DMS 273 (cell line): ENCODE measurements at regions not wholly inside any gene's neighbourhood (a gene's known extent, or its start where the extent isn't known, plus 50 kb on each side); places are given as distances from the start of the nearest gene placed in this dataset.

Experiments used
- DNase-seq: peaks from one replicate; lab custom pipeline; 2025; ENCODE audit not compliant: unreplicated experiment; lab: John Stamatoyannopoulos, UW

DNA sequence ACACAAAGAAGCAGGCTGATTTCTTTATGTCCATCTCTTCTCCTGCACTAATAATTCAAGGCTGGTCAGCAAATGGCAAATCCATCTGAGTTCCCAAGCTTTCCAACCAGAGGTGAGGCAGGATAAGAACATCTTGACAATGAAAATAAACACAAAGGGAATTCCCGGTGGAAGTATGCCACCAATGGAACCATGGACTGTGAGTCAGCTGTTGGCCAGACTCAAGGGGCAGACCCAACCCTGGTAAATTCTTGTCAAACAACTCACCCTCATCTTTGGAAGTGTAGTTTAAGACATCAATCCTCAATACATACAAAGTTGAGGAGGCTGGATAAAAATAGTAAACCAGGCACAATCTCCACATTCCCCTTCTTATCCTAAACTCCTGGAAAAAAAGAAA is 74.3 kb upstream of the CES5A start:
- no peak for DNase-seq

DNA sequence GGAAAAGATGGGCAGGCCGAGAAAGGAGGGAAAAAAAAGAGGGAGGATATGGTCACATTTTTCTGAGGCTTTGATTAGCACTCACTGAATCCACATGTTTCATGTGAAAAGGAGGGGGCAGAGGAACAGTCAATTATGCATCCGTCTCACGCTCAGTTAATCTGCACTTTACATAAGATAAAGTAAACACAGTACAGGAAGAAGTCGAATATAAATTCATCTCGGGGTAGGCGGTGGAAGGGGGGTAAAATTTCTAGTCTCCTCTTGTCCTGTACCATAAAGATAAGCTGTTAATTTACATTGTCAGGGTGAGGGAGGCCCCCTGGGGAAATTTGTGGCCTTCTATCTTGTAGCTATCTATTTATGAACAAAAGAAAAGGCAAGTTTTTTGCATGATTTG is 73.1 kb upstream of the CES5A start:
- no peak for DNase-seq

DNA sequence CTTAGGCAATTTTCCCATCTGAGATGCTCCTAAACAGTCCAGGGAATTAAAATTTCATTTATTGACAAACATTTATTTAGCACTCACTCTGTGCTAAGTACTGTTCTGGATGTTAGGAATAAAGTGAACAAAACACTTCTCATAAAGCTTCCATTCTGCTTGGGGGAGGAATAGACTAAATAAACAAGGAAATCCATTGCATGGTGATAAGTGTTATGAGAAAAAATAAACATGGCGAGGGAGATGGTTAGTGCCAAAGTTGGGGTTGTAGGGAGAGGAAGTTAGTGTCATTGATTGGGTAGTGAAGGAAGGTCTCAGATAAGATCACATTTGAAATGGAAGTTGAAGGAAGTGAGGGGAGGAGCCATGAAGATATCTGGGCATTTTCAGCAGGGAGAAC is 72.2 kb upstream of the CES5A start:
- DNase-seq, result no peak

DNA sequence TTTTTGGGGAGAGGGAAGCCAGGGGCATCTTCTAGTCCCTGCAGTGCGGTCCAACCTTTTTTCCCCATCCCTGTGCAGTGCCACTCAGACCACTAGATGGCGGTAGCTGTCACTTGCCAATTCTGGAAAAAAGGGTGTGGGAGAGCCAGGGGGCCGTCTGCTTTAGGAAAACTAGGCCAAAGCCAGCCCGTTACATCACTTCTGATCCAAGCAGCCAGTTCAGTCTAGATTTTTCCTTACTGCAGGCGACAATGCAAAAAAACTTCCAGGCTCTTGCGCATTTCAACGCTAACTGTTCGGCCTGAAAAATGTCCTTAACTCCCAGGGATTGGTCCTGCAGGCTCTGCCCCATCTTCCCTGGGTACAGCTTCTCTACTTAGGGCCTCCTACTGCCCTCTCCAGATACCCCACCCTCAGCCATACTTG is 69.2 kb upstream of the CES5A start:
- DNase-seq, result peak; percentile 90

DNA sequence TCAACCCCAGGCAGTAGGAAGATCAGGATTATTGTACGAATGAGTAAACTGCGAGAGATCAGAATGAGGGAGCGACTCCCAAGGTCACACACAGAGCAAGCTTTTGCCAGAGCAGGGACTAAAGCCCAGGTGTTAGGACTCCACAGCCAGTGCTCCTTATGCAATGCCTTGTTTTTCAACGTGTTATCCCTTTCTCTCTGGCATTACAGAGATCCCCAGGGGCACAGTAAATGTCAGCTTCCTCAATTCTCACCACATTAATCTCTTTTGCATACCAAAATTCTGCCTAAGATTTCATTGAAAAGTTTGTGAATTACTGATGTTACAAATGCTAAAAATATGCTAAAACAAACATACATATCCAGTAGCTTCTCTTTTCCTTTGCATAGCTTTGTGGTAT is 68.1 kb upstream of the CES5A start:
- no peak for DNase-seq

DNA sequence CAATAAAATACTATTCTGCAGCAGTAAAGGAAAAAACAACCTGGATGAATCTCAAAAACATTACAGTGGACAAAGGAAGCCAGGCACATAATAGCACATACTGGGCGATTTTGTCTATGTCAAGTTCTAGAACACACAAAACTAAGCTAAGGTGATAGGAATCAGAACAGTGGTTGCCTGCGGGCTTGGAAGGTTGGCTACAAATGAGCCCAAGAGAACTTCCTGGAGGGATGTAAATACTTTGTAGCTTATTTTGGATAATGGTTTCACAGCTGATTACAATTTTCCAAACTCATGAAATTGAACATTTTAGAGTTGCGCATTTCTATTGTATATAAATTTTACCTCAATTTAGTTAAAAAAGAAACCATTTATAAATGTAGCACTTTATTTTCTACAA is 67.6 kb upstream of the CES5A start:
- no peak for DNase-seq

DNA sequence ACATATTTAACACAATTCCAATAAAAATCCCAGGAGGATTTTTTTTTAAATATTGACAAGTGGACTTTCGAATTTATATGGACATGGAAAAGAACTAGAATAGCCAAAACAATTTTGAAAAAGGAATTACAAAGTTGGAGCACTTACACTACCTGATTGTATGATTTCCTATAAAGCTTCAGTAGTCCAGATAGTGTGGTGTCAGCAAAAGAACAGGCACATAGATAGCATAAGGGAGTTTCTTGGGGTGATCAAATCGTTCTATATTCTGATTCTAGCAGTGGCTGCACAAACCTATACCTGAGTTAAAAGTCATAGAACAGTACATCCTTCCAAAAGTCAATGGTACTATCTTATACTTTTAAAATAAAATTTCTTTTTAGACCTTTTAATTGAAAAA is 66.4 kb upstream of the CES5A start:
- no peak for DNase-seq

DNA sequence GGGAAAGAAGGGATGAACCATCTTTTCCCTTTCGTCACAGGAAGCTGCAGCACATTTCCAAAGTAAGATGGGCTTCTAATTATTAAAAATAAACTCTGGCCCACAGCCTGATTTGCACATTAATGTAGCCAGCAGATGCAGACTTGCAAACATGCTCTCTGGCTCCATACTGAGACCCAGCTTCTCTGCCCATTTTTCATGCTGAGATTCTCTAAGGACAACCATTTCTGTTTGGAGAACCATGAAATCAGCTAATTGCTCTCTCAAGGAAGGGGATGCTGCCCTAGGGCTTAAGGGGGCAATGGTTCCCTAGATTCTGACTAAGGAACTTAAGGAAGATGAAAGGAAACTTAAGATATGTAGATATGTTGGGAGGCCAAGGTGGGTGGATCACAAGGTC is 63.0 kb upstream of the CES5A start:
- DNase-seq, result no peak

DNA sequence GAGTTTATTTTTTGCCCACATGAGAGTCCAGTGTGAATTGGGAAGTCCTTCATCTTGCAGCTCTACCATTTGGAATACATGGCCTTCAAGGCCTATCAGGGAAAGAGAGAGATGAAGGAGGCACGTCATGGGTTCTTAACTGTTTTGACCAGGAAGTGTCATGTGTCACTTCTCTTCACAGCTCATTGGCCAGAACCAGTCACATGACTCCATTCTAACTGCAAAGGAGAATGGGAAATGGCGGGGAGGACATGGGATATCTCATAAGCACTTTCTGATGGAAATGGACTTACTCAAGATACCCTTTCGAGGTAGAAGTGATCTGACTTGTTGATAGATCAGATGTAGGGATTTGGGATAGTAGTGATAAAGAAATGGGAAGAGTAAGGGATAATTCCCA is 57.9 kb upstream of the CES5A start:
- no peak for DNase-seq

DNA sequence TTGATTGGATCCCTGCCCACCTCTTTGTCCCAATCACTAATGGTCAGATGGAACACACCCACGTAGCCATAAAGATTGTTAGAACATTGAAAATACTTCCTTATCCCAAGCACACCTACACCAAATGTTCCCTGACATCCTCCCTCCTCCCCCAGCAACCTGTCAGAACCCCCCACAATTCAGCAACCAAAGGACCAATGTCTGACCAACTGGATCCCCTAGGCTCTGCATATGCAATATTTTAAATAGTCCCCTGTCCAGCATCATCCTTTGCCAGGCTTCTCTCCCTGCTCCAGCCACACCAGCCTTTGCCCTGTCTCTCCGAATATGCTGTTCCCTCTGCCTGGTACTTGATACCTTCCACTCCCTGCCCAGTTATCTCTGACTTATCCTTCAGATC is 54.9 kb upstream of the CES5A start:
- no peak for DNase-seq

DNA sequence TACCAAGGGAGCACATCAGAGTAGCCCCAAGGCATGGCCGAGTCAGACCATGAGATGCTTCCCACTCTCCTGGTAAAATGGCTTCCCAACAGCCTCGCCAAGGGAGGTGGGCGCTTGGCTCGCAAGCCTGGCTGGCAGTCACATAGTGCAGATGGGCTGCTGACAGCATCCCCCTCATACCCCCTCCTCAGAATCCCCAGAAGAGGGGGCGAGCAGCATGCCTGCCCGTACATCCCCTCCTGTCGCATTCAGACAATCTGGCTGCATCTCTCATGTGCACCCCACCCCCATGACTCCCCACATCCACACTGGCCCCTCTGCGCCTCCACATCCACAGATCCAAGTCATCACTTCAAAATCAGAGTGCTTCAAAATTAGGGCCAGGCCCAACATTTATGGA is 54.0 kb upstream of the CES5A start:
- no peak for DNase-seq

DNA sequence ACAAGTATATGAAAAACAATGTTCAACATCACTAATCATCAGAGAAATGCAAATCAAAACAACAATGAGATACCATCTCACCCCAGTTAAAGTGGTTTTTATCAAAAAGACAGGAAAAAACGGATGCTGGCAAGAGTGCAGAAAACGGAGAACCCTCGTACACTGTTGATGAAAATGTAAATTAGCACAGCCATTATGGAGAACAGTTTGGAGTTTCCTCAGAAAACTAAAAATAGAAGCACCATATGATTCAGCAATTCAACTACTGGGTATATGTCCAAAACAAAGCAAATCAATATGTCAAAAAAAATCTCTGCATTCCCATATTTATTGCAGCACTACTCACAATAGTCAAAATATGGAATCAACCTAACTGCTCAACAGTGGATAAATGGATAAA is 50.1 kb upstream of the CES5A start:
- DNase-seq, result no peak
